ENCODE measurements at regions not wholly inside any gene's neighbourhood (a gene's known extent, or its start where the extent isn't known, plus 50 kb on each side); places are given as distances from the start of the nearest gene placed in this dataset.

DNA sequence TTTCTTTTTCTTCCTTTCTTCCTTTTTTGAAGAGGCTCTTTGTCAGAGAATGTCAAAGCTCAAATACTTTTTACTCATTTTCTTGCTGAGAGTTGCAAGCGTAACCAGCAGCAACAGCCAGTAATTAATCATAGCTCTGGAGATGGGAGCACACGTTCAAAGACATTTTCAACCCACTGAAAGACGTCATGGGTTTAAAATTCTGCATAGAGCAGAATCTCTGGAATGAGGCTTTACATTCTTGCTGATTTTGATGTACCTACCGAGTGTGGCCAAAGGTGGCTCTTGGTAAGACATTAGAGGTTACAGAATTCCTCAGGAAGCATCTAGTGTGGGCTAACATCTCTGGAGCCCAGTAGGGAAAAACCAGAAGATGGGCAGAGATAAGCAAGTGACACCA, 292.5 kb downstream of the MTX2 start:
- Histone ChIP-seq H3K27me3 (ENCODE audit: insufficient read depth, low read depth, severe bottlenecking) (peaks cover 69% of the 10 kb centered on the region), H3K9me3 (ENCODE audit: severe bottlenecking) (no peaks in the 10 kb centered on the region), H3K27ac (no peak overlapping the region), H3K4me3 (ENCODE audit: low read depth, low read length) (no peak overlapping the region), H3K36me3 (no peaks in the 10 kb centered on the region)
- TF ChIP-seq, protein P1, sequence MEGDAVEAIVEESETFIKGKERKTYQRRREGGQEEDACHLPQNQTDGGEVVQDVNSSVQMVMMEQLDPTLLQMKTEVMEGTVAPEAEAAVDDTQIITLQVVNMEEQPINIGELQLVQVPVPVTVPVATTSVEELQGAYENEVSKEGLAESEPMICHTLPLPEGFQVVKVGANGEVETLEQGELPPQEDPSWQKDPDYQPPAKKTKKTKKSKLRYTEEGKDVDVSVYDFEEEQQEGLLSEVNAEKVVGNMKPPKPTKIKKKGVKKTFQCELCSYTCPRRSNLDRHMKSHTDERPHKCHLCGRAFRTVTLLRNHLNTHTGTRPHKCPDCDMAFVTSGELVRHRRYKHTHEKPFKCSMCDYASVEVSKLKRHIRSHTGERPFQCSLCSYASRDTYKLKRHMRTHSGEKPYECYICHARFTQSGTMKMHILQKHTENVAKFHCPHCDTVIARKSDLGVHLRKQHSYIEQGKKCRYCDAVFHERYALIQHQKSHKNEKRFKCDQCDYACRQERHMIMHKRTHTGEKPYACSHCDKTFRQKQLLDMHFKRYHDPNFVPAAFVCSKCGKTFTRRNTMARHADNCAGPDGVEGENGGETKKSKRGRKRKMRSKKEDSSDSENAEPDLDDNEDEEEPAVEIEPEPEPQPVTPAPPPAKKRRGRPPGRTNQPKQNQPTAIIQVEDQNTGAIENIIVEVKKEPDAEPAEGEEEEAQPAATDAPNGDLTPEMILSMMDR (IDR thresholded peaks at IDR 0.05; ENCODE audit: low read depth, low read length), result no peak
- DNase-seq, result no peak

DNA sequence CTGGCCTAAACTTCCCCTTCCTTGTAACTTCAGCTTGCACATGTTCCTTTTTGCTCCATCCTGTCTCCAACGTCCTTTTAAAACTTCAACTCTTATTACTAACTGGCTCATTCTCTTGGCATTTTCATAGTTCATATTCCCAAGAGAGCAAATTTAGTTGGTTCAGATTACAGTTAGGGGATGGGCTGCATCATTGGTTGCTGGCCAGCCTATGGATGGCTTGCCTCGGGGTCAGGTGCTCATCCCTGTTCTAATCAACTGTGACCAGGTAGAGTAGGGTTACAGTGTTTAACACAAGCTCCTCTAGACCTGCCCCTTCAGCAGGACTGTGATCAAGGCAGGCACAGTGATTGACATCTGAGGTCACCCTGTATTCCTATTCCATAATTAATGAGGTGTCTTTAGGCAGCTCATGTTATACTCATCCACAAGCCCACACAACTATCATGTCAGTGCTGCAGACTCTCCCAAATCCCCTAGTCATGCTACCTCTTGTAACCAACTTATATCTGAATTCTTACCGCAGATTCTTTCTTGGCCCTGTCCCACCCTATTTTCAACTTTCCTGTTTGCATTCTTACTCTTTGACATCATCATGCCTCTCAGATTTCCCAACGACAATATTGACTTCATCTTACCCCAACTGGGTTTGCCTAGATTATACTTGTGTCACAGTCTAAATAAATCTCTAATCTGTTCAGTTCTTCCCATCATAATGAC, 293.3 kb downstream of the MTX2 start:
- no peak for DNase-seq
- Histone ChIP-seq H3K27me3 (ENCODE audit: insufficient read depth, low read depth, severe bottlenecking) (peaks cover 70% of the 10 kb centered on the region), H3K27ac (no peak overlapping the region), H3K4me3 (ENCODE audit: low read depth, low read length) (no peak overlapping the region), H3K9me3 (ENCODE audit: severe bottlenecking) (no peaks in the 10 kb centered on the region), H3K36me3 (no peaks in the 10 kb centered on the region)
- TF ChIP-seq, protein P1 (IDR thresholded peaks at IDR 0.05; ENCODE audit: low read depth, low read length), result no peak

DNA sequence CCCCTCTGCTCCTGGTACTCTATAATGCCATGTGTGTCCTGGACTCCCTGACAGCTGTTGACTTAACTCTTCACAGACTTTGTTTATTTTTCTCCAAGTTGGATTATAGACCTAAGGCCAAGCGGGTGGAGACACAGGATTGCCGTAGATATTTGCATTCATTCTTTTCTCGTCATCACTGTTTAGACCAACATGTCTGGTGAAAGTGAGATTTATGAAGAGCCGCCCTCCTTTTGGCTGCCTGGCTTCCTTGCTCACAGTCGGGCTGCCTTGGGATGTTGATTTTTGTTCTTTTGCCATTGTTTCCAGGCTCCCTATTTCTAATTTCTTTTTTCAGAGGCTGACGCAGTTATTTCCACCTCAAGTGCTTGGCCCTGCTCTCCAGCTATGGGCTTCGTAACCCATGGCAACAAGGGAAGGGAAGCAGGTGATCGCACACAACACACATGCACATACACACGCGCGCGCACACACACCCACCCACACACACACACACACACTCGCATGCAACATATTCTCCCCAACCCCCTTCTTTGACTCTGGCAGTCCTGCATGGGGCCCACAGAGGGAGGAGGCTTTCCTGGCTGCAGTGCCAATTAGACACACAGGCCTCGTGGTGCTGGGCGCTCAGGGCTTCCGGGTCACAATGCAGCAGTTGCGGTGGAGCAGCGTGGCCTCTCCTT, 296.5 kb downstream of the MTX2 start:
- H3K27me3 ChIP-seq (ENCODE audit: insufficient read depth, low read depth, severe bottlenecking), result peaks cover 81% of the 10 kb centered on the region
- H3K4me3 ChIP-seq (ENCODE audit: low read depth, low read length), result no peak overlapping the region
- H3K36me3 ChIP-seq, result no peaks in the 10 kb centered on the region
- no peak overlapping the region for H3K27ac ChIP-seq
- TF ChIP-seq, protein P1 (IDR thresholded peaks at IDR 0.05; ENCODE audit: low read depth, low read length), result no peak
- no peaks in the 10 kb centered on the region for H3K9me3 ChIP-seq (ENCODE audit: severe bottlenecking)
- DNase-seq, result no peak

DNA sequence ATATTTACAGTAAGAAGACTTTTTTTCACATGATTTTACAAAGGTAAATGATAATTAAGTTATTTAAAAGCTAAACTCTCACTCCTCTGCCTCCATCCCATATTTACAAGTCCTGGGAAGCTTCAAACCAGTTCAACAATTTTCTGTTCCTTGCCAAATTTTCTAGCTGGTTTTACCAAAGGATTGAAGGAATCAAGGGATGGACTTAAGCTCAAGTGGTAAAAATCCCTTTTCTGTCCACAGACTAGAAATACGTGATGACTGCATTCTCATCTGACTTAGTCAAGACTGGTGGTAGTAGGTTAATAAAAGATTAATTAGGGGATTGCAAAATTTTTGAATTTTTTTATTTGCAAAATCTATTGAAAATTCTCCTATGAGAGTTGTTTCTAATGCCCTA, 297.3 kb downstream of the MTX2 start:
- no peak overlapping the region for H3K27ac ChIP-seq
- H3K36me3 ChIP-seq, result no peaks in the 10 kb centered on the region
- no peak overlapping the region for H3K4me3 ChIP-seq (ENCODE audit: low read depth, low read length)
- no peaks in the 10 kb centered on the region for H3K9me3 ChIP-seq (ENCODE audit: severe bottlenecking)
- DNase-seq, result no peak
- TF ChIP-seq, protein P1 (IDR thresholded peaks at IDR 0.05; ENCODE audit: low read depth, low read length), result no peak
- peaks cover 82% of the 10 kb centered on the region for H3K27me3 ChIP-seq (ENCODE audit: insufficient read depth, low read depth, severe bottlenecking)

DNA sequence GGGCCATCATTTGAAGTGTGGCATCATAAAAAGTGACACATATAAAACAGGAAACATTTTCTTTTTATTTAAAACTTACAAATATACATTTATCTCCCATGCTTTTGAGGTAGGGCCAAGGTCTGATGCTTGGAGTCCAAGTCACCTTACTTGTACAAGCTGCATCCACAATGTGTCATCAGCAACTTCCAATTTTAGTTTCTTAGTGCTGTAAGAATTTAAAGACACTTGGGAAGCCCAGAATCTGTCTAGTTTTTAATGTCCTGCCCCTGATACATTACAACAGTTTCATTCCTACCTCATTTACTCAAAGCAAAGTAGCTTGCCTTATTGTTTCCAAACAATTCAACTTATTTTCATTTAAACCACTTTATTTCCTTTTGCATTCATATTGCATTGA, 297.7 kb downstream of the MTX2 start:
- Histone ChIP-seq H3K27me3 (ENCODE audit: insufficient read depth, low read depth, severe bottlenecking) (peaks cover 85% of the 10 kb centered on the region), H3K27ac (no peak overlapping the region), H3K4me3 (ENCODE audit: low read depth, low read length) (no peak overlapping the region), H3K9me3 (ENCODE audit: severe bottlenecking) (no peaks in the 10 kb centered on the region), H3K36me3 (no peaks in the 10 kb centered on the region)
- DNase-seq, result no peak
- TF ChIP-seq, protein P1 (IDR thresholded peaks at IDR 0.05; ENCODE audit: low read depth, low read length), result no peak

Measured in WERI-Rb-1 (cell line).